ENCODE measurements at regions not wholly inside any gene's neighbourhood (a gene's known extent, or its start where the extent isn't known, plus 50 kb on each side); places are given as distances from the start of the nearest gene placed in this dataset.
"Not testable (repeated sequence)": the region's sequence is repeated elsewhere in the genome, so short reads cannot be mapped to it uniquely, and the experiment has no call there.

DNA sequence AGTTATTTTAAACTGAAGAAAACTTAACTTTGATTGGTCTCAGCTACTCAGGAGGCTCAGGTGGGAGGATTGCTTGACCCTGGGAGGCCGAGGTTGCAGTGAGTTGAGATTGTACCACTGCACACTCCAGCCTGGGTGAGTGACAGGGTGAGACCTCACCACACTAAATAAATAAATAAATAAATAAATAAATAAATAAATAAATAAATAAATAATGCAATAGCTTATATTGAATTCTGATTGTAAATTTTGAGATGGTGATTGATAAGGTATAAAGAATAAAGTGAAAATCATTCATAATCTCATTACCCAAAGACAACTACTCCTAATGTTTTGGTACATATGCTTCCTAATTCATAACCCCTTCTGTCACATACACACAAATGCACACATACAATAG is 58.1 kb downstream of the TUBA3C start:
- no peaks in the 10 kb centered on the region for H3K36me3 ChIP-seq (ENCODE audit: control insufficient read depth, insufficient read depth, low read length)
- WGBS (ENCODE audit: insufficient coverage), result no CpG with 5 or more reads among the region's 1 CpG

DNA sequence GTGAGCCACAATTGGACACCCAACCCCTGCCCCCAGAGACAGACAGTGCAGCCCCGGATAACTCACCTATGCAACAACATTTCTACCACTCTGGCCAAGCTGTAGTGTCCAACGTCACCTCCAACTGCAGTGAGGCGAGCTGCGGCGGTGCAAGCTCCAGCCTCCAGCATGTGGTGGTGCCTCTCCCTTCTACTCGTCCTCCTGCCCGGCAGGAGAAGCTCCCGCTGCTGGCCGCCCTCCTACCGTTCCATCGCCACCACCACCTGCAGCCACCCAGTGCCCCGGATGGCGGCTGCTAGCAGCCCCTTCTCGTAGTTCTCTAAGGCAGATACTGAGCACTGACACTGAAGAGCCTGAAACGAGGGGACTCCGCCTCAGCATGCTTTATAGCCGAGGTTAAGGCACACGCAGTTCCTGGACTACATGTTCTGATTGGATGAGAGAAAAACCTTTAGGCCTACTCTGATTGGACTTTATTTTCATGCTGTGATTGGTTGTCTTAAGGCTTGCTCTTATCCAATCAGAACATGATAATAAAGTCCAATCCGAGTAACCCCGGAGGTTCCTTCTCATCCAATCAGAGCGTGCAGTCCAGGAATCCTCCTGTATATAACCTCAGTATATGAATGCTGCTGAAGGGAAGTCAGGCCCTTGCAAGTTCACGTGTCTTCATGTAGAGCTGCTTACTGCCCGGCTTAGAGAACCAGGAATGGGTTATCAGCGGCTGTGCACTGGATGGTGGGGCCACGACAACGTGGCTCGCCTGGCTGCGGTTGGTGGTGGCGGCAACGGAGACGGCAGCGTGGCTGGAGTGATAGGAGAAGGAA is 63.5 kb downstream of the TUBA3C start:
- H3K36me3 ChIP-seq (ENCODE audit: control insufficient read depth, insufficient read depth, low read length), result no peaks in the 10 kb centered on the region

More for the DNA sequence above, 58.1 kb downstream of the TUBA3C start:
- no peak overlapping the region for H3K27ac ChIP-seq (ENCODE audit: low read length)
- no peaks in the 10 kb centered on the region for H3K27me3 ChIP-seq (ENCODE audit: control insufficient read depth, insufficient read depth, low read length)
- H3K4me1 ChIP-seq (ENCODE audit: control insufficient read depth, insufficient read depth, low read length), result no peaks in the 10 kb centered on the region
- H3K9me3 ChIP-seq (replicated peaks; ENCODE audit: control insufficient read depth, low read depth, low read length), result peaks cover 24% of the 10 kb centered on the region
- no peak overlapping the region for H3K4me3 ChIP-seq (ENCODE audit: low read length)
- no peak for DNase-seq

DNA sequence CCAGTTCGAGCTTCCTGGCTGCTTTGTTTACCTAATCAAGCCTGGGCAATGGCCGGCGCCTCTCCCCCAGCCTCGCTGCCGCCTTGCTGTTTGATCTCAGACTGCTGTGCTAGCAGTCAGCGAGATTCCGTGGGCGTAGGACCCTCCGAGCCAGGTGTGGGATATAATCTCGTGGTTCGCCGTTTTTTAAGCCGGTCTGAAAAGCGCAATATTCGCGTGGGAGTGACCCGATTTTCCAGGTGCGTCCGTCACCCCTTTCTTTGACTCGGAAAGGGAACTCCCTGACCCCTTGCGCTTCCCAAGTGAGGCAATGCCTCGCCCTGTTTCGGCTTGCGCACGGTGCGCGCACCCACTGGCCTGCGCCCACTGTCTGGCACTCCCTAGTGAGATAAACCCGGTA is 72.4 kb downstream of the TUBA3C start:
- H3K4me1 ChIP-seq (ENCODE audit: control insufficient read depth, insufficient read depth, low read length); H3K27me3 ChIP-seq (ENCODE audit: control insufficient read depth, insufficient read depth, low read length); H3K9me3 ChIP-seq (replicated peaks; ENCODE audit: control insufficient read depth, low read depth, low read length); DNase-seq; H3K27ac ChIP-seq (ENCODE audit: low read length); H3K36me3 ChIP-seq (ENCODE audit: control insufficient read depth, insufficient read depth, low read length); H3K4me3 ChIP-seq (ENCODE audit: low read length): not testable (repeated sequence)
- 53% methylated on average over 18 of the region's 29 CpGs for WGBS (ENCODE audit: insufficient coverage)

More for the DNA sequence above, 63.5 kb downstream of the TUBA3C start:
- DNase-seq, result no peak
- H3K4me1 ChIP-seq (ENCODE audit: control insufficient read depth, insufficient read depth, low read length), result no peaks in the 10 kb centered on the region
- H3K4me3 ChIP-seq (ENCODE audit: low read length), result no peak overlapping the region
- H3K27ac ChIP-seq (ENCODE audit: low read length), result no peak overlapping the region
- H3K9me3 ChIP-seq (replicated peaks; ENCODE audit: control insufficient read depth, low read depth, low read length), result peaks cover 24% of the 10 kb centered on the region
- WGBS (ENCODE audit: insufficient coverage), result 86% methylated on average over 24 of the region's 32 CpGs
- no peaks in the 10 kb centered on the region for H3K27me3 ChIP-seq (ENCODE audit: control insufficient read depth, insufficient read depth, low read length)

DNA sequence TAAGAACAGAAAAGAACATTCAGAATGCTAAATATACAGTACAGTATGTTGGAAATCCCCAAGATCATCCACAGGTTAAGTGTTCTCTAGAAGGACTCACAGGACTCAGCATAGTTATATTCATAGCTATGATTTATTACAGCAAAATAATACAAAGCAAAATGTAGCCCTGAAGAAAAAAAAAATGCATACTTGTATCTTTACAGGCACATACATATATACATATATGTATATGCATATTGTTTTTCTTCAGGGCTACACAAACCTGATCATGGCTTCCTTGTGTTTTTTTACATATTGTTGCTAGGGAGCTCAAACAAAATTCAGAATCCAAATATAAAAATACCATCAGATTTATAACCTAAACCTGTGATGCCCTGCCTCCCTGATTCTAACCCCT is 78.5 kb downstream of the TUBA3C start:
- Histone ChIP-seq H3K9me3 (replicated peaks; ENCODE audit: control insufficient read depth, low read depth, low read length) (peaks cover 5% of the 10 kb centered on the region), H3K27ac (ENCODE audit: low read length) (no peak overlapping the region), H3K4me1 (ENCODE audit: control insufficient read depth, insufficient read depth, low read length) (no peaks in the 10 kb centered on the region), H3K4me3 (ENCODE audit: low read length) (no peak overlapping the region), H3K27me3 (ENCODE audit: control insufficient read depth, insufficient read depth, low read length) (no peaks in the 10 kb centered on the region), H3K36me3 (ENCODE audit: control insufficient read depth, insufficient read depth, low read length) (no peaks in the 10 kb centered on the region)
- no peak for DNase-seq

DNA sequence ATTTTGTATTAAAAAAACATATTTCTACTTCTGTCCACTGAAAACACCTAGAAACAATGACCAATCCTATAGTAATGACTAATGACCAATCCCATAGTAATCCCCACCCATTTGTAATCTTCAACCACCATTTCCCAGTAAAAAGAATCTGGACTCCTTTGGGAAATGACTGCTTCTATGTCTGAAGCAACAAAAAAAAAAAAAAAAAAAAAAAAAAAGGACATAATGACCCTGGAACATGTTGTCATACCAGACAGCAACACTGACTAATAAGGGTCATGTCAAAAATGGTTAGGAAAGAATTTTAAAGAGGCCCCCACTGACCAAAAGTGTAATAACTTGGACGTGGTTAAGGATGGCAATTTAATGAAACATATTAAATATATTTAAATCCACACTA is 88.3 kb downstream of the TUBA3C start:
- Histone ChIP-seq H3K27ac (ENCODE audit: low read length) (no peak overlapping the region), H3K9me3 (replicated peaks; ENCODE audit: control insufficient read depth, low read depth, low read length) (peaks cover 44% of the 10 kb centered on the region), H3K27me3 (ENCODE audit: control insufficient read depth, insufficient read depth, low read length) (no peaks in the 10 kb centered on the region), H3K4me1 (ENCODE audit: control insufficient read depth, insufficient read depth, low read length) (no peaks in the 10 kb centered on the region), H3K4me3 (ENCODE audit: low read length) (no peak overlapping the region), H3K36me3 (ENCODE audit: control insufficient read depth, insufficient read depth, low read length) (no peaks in the 10 kb centered on the region)
- DNase-seq, result no peak
- WGBS (ENCODE audit: insufficient coverage), result no CpG with 5 or more reads among the region's 1 CpG

DNA sequence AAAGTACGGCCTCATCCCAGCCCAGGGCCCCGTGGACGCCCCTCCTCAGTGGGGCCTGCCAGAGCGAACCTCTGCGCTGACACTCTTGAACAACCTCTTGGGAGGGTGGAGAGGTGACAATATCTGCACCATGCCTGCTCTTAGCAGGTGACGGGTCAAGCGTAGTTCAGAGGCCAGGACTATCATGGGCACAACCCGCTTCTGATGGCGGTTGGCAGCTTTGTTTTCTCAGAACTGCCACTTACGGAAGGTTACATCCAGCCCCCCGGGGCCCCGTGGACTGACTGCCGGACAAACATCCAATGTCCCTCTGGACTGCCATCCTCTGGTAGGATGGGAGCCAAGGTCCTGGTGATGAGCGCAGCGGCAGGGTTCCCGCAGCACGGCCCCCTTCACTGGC is 91.1 kb downstream of the TUBA3C start:
- H3K4me1 ChIP-seq (ENCODE audit: control insufficient read depth, insufficient read depth, low read length), result no peaks in the 10 kb centered on the region
- H3K9me3 ChIP-seq (replicated peaks; ENCODE audit: control insufficient read depth, low read depth, low read length), result peaks cover 50% of the 10 kb centered on the region
- H3K27ac ChIP-seq (ENCODE audit: low read length), result no peak overlapping the region
- H3K27me3 ChIP-seq (ENCODE audit: control insufficient read depth, insufficient read depth, low read length), result no peaks in the 10 kb centered on the region
- DNase-seq, result no peak
- whole genome bisulfite sequencing (ENCODE audit: insufficient coverage), result 95% methylated on average over 12 of the region's 17 CpGs
- H3K36me3 ChIP-seq (ENCODE audit: control insufficient read depth, insufficient read depth, low read length), result no peaks in the 10 kb centered on the region
- H3K4me3 ChIP-seq (ENCODE audit: low read length), result no peak overlapping the region

DNA sequence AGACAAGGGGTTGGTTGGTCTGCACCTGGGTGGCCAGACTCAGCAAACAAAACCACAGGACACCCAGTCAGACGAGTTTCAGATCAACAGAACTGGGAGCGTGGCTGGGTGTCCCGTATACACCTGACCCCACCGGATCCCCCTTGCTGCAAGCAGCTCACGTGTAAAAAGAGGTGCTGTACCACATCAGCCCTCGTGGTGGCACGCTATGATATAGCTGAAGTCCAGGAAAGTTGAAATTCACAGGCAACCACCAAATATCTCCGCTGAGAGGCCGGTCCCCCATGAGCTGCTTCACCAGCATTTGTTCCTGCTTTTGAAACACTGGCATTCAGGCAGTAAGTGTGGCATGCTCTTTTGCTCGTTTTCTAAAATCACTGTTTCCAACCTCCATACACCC is 92.3 kb downstream of the TUBA3C start:
- H3K9me3 ChIP-seq (replicated peaks; ENCODE audit: control insufficient read depth, low read depth, low read length), result peaks cover 50% of the 10 kb centered on the region
- no peaks in the 10 kb centered on the region for H3K36me3 ChIP-seq (ENCODE audit: control insufficient read depth, insufficient read depth, low read length)
- no peaks in the 10 kb centered on the region for H3K27me3 ChIP-seq (ENCODE audit: control insufficient read depth, insufficient read depth, low read length)
- H3K4me1 ChIP-seq (ENCODE audit: control insufficient read depth, insufficient read depth, low read length), result no peaks in the 10 kb centered on the region
- no peak for DNase-seq
- H3K4me3 ChIP-seq (ENCODE audit: low read length), result no peak overlapping the region
- no peak overlapping the region for H3K27ac ChIP-seq (ENCODE audit: low read length)
- WGBS (ENCODE audit: insufficient coverage), result 58% methylated on average over 10 of the region's 10 CpGs

DNA sequence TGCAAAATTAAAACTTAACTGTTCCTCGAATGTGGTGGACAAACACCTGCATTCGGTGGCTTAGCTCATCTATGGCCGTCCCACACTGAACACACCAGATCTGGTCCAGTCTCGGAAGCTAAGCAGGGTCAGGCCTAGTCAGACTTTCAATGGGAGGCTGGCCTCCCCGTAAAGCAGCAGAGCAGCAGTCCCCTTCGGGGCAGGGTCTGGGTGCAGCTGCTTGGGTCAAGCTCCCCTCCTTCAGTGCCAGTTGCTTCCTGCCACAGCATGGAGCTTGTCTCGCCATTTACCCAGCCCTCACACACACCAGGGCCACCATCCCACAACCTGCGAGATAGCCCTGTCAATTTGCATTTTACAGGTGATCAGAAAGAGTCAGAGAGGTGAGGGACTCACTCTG is 93.2 kb downstream of the TUBA3C start:
- H3K27me3 ChIP-seq (ENCODE audit: control insufficient read depth, insufficient read depth, low read length), result no peaks in the 10 kb centered on the region
- no peak for DNase-seq
- H3K4me1 ChIP-seq (ENCODE audit: control insufficient read depth, insufficient read depth, low read length), result no peaks in the 10 kb centered on the region
- 72% methylated on average over 6 of the region's 8 CpGs for WGBS (ENCODE audit: insufficient coverage)
- H3K36me3 ChIP-seq (ENCODE audit: control insufficient read depth, insufficient read depth, low read length), result no peaks in the 10 kb centered on the region
- no peak overlapping the region for H3K27ac ChIP-seq (ENCODE audit: low read length)
- peaks cover 54% of the 10 kb centered on the region for H3K9me3 ChIP-seq (replicated peaks; ENCODE audit: control insufficient read depth, low read depth, low read length)
- H3K4me3 ChIP-seq (ENCODE audit: low read length), result no peak overlapping the region

DNA sequence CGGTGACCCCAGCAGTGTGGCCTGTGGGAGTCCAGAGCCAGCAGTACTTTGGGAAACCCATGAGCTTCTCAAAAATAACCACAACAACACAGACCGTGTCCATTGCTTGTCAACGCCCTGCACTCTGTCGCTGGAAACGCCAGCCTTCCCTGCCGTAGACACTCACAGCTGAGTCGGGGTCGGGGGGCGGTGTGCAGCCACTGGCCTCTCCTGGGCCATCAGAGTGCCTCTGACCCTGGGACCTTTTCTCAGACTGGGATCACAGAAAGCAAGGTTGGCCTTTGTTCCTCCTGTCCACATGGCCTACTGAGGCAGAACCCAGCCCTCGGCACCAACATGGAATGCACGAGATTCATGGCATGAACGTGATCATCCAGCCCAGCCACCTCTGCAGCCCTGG is 95.7 kb downstream of the TUBA3C start:
- Histone ChIP-seq H3K27ac (ENCODE audit: low read length) (no peak overlapping the region), H3K4me1 (ENCODE audit: control insufficient read depth, insufficient read depth, low read length) (no peaks in the 10 kb centered on the region), H3K9me3 (replicated peaks; ENCODE audit: control insufficient read depth, low read depth, low read length) (peaks cover 51% of the 10 kb centered on the region), H3K27me3 (ENCODE audit: control insufficient read depth, insufficient read depth, low read length) (no peaks in the 10 kb centered on the region), H3K36me3 (ENCODE audit: control insufficient read depth, insufficient read depth, low read length) (no peaks in the 10 kb centered on the region), H3K4me3 (ENCODE audit: low read length) (no peak overlapping the region)
- WGBS (ENCODE audit: insufficient coverage), result 96% methylated on average over 12 of the region's 12 CpGs
- no peak for DNase-seq

DNA sequence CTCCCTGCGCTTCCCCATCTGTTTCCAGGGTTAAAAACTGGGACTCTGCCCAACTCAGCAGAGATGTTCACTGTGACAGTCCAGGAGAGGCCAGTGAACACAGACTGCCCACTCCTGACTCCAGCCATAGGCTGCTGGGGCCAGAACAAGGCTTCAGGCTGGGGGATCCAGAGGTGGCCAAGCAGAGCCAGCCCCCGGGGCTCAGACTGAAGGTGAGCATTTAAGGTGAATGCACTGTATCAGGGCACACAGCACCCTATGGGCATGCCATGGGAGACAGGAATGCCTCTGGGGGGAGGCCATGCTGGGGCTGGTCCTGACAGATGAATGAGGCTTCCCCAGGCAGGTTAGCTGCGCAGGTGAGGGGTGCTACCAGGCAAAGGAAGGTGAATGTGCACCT is 96.4 kb downstream of the TUBA3C start:
- no peak for DNase-seq
- Histone ChIP-seq H3K9me3 (replicated peaks; ENCODE audit: control insufficient read depth, low read depth, low read length) (peaks cover 51% of the 10 kb centered on the region), H3K27me3 (ENCODE audit: control insufficient read depth, insufficient read depth, low read length) (no peaks in the 10 kb centered on the region), H3K4me3 (ENCODE audit: low read length) (no peak overlapping the region), H3K4me1 (ENCODE audit: control insufficient read depth, insufficient read depth, low read length) (no peaks in the 10 kb centered on the region), H3K36me3 (ENCODE audit: control insufficient read depth, insufficient read depth, low read length) (no peaks in the 10 kb centered on the region), H3K27ac (ENCODE audit: low read length) (no peak overlapping the region)
- 50% methylated on average over 2 of the region's 3 CpGs for WGBS (ENCODE audit: insufficient coverage)

DNA sequence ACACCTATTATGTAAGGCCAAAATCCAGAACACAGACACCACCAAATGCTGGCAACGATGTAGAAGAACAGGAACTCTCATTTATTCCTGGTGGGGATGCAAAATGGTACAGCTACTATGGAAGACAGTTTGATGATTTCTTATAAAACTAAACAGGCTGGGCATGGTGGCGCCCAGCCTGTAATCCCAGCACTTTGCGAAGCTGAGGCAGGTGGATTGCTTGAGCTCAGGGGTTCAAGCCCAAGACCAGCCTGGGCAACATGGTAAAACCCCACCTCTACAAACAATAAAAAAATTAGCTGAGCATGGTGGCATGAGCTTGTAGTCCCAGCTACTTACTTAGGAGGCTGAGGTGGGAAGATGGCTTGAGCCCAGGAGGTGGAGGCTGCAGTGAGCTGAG is 98.3 kb downstream of the TUBA3C start:
- Histone ChIP-seq H3K4me3 (ENCODE audit: low read length) (no peak overlapping the region), H3K27ac (ENCODE audit: low read length) (no peak overlapping the region), H3K27me3 (ENCODE audit: control insufficient read depth, insufficient read depth, low read length) (no peaks in the 10 kb centered on the region), H3K36me3 (ENCODE audit: control insufficient read depth, insufficient read depth, low read length) (no peaks in the 10 kb centered on the region), H3K9me3 (replicated peaks; ENCODE audit: control insufficient read depth, low read depth, low read length) (peaks cover 43% of the 10 kb centered on the region), H3K4me1 (ENCODE audit: control insufficient read depth, insufficient read depth, low read length) (no peaks in the 10 kb centered on the region)
- DNase-seq, result no peak
- WGBS (ENCODE audit: insufficient coverage), result no CpG with 5 or more reads among the region's 3 CpGs
